HepG2 (cell line): ENCODE measurements at regions not wholly inside any gene's neighbourhood (a gene's known extent, or its start where the extent isn't known, plus 50 kb on each side); places are given as distances from the start of the nearest gene placed in this dataset.

Experiments
- ATAC-seq: fragments of 200-7000 bp; cut with Tn5 transposase; 3 replicates; pipeline ENCODE4 v1.9.1; 2020; ENCODE audit warnings: mild to moderate bottlenecking, moderate library complexity
- BruUV-seq: library from RNA; stranded (reverse); fragments of 400-500 nt; replicated peaks from 2 replicates; lab custom pipeline; 2021; lab: Mats Ljungman, UMichigan
- CTCF ChIA-PET: fragments of 300-600 bp; formaldehyde crosslinking; extraction: SDS; loops from one replicate; lab custom pipeline; 2021; ENCODE audit warnings: low total read pairs, inconsistent platforms, low intra/inter-chr PET ratio; lab: Yijun Ruan, JAX
- POLR2A ChIA-PET: fragments of 350-600 bp; sonication (Branson Sonifier 250); formaldehyde crosslinking; loops from one replicate; lab custom pipeline; 2020; ENCODE audit warnings: antibody characterized with exemption, inconsistent platforms; lab: Yijun Ruan, JAX
- DNase-seq: peaks from one replicate; pipeline ENCODE4 v3.0.0-alpha.2; 2015; ENCODE audit warnings: low spot score
- FAIRE-seq: peaks from 3 replicates; lab custom pipeline; 2011; peaks lifted over from hg19 to GRCh38; lab: Jason Lieb, UNC
- H2AFZ ChIP-seq: one replicate; pipeline ENCODE4 v1.6.1; 2011; ENCODE audit warnings: low read length, inconsistent platforms
- H3K27ac ChIP-seq: fragments of 300-600 bp; 3 replicates; pipeline ENCODE4 v1.8.0; 2011; ENCODE audit warnings: mixed run types, mild to moderate bottlenecking, mixed read lengths, low read length, inconsistent platforms; ENCODE audit not compliant: insufficient read depth; ENCODE audit errors: extremely low read length
- H3K27me3 ChIP-seq, 2 experiments: fragments of 200-600 bp in 1 of 2; 2 replicates in 1 of 2; 3 replicates in 1 of 2; pipeline versions ENCODE4 v1.6.0 to v1.8.0; 2011; ENCODE audit warnings: low read length in 2 of 2, mild to moderate bottlenecking in 2 of 2, moderate library complexity in 2 of 2, inconsistent platforms in 1 of 2; ENCODE audit not compliant: insufficient read depth in 2 of 2, control insufficient read depth in 1 of 2
- H3K36me3 ChIP-seq, 2 experiments: fragments of 200-600 bp in 1 of 2; replicated peaks in 1 of 2; 2 replicates in 1 of 2; 3 replicates in 1 of 2; pipeline versions ENCODE4 v1.5.1 to v1.8.0; 2011; ENCODE audit warnings: low read length in 2 of 2, inconsistent platforms in 1 of 2; ENCODE audit not compliant: insufficient read depth in 2 of 2, control insufficient read depth in 1 of 2
- H3K4me1 ChIP-seq: 2 replicates; pipeline ENCODE4 v1.5.1; 2012; ENCODE audit warnings: low read length, inconsistent platforms; ENCODE audit not compliant: insufficient read depth
- H3K4me2 ChIP-seq: 2 replicates; pipeline ENCODE4 v1.6.0; 2011; ENCODE audit warnings: low read depth, low read length, inconsistent platforms
- H3K4me3 ChIP-seq, 3 experiments: fragments of 200-600 bp in 1 of 3; sonication (generic), shearing (Covaris generic) in 1 of 3; replicated peaks in 1 of 3; 2 replicates each; pipeline ENCODE4 v1.5.1; 2011 to 2016; ENCODE audit warnings: low read length in 3 of 3, inconsistent platforms in 2 of 3, low read depth in 2 of 3, mild to moderate bottlenecking in 2 of 3, control low read depth in 1 of 3, mixed read lengths in 1 of 3; ENCODE audit not compliant: insufficient read depth in 1 of 3
- H3K79me2 ChIP-seq: one replicate; pipeline ENCODE4 v1.6.1; 2011; ENCODE audit warnings: low read length, inconsistent platforms; ENCODE audit not compliant: insufficient read depth
- H3K9ac ChIP-seq: 2 replicates; pipeline ENCODE4 v1.6.0; 2011; ENCODE audit warnings: mild to moderate bottlenecking, low read depth, low read length, inconsistent platforms; ENCODE audit not compliant: insufficient read depth
- H3K9me3 ChIP-seq: 2 replicates; pipeline ENCODE4 v1.5.1; 2012; ENCODE audit warnings: mild to moderate bottlenecking, low read length
- H4K20me1 ChIP-seq: 2 replicates; pipeline ENCODE4 v1.6.0; 2011; ENCODE audit warnings: inconsistent platforms, mild to moderate bottlenecking, low read length, moderate library complexity; ENCODE audit not compliant: insufficient read depth
- ARID5B ChIP-seq: IDR thresholded peaks from 2 replicates; pipeline ENCODE4 v1.4.0; 2020; ENCODE audit warnings: mild to moderate bottlenecking, missing genetic modification reagents
- FOSL2 ChIP-seq: sonication (generic); formaldehyde crosslinking; IDR thresholded peaks from 2 replicates; pipeline ENCODE4 v1.4.0; 2020; ENCODE audit warnings: missing genetic modification reagents
- GATAD2A ChIP-seq: IDR thresholded peaks from 2 replicates; pipeline ENCODE4 v1.6.1; 2016
- GFI1 ChIP-seq: sonication (generic); formaldehyde crosslinking; IDR thresholded peaks from 2 replicates; pipeline ENCODE4 v1.5.0; 2020; ENCODE audit warnings: missing genetic modification reagents, mild to moderate bottlenecking, borderline replicate concordance
- MAFF ChIP-seq: IDR thresholded peaks from 2 replicates; pipeline ENCODE4 v1.6.1; 2011; ENCODE audit warnings: low read depth, low read length, improper control_type of control experiment
- MAFK ChIP-seq, 2 experiments: IDR thresholded peaks in 1 of 2; conservative IDR thresholded peaks in 1 of 2; 2 replicates each; pipeline ENCODE4 v1.6.1; 2011; ENCODE audit warnings: improper control_type of control experiment in 2 of 2, low read length in 2 of 2
- ONECUT2 ChIP-seq: sonication (generic); formaldehyde crosslinking; IDR thresholded peaks from 2 replicates; pipeline ENCODE4 v1.4.0; 2020; ENCODE audit warnings: missing genetic modification reagents
- SCMH1 ChIP-seq: sonication (generic); formaldehyde crosslinking; IDR thresholded peaks from 2 replicates; pipeline ENCODE4 v1.9.0; 2021; ENCODE audit warnings: missing genetic modification reagents, mild to moderate bottlenecking, borderline replicate concordance
- ZKSCAN1 ChIP-seq: fragments of 150-350 bp; IDR thresholded peaks from 2 replicates; pipeline ENCODE4 v1.6.1; 2014; ENCODE audit warnings: low read length
- ZNF230 ChIP-seq: sonication (generic); formaldehyde crosslinking; IDR thresholded peaks from 2 replicates; pipeline ENCODE4 v1.4.0; 2020; ENCODE audit warnings: mild to moderate bottlenecking, missing genetic modification reagents
- WGBS: methylation state at CpG from one replicate; pipeline ENCODE4 v1.1.6; 2017; ENCODE audit warnings: low lambda C conversion rate; 5-methylcytosine and 5-hydroxymethylcytosine counted together
- in situ Hi-C: cut with HindIII; loops from 2 replicates; pipeline ENCODE4 v1.10.0; 2017; ENCODE audit warnings: low pct_unique_long_range_greater_than_20kb; ENCODE audit not compliant: extremely low pct_ligation_motif_present
- intact Hi-C: fragments of 100-400 bp; cut with micrococcal nuclease; formaldehyde crosslinking; loops from one replicate; pipeline ENCODE4 v1.10.0; 2022; ENCODE audit not compliant: unreplicated experiment

- Histone ChIP-seq H3K27me3 (peaks cover 0 to 25% of the 10 kb centered on the region in 2 experiments; a peak in 3 of 5 replicates), H3K4me2 (no peak overlapping the region), H3K4me1 (peaks cover 34% of the 10 kb centered on the region), H4K20me1 (no peaks in the 10 kb centered on the region), H3K4me3 (no peak overlapping the region), H3K9me3 (no peaks in the 10 kb centered on the region), H3K36me3 (no peaks in the 10 kb centered on the region), H3K79me2 (no peaks in the 10 kb centered on the region), H3K9ac (no peak overlapping the region), H2AFZ (no peak overlapping the region), H3K27ac (no peak overlapping the region)
- in situ Hi-C loops, result no loop called here
- TF ChIP-seq ONECUT2 (CRISPR knock-in tag) (no peak), ZKSCAN1 (peak; percentile 94), ZNF230 (CRISPR knock-in tag) (no peak), MAFF (0 out of 2 replicates have a peak, but pooled peaks have one; percentile 25), ARID5B (CRISPR knock-in tag) (0 out of 2 replicates have a peak, but pooled peaks have one; percentile 24), GFI1 (peak; percentile 22; the same call in 1 of the 2 replicates), SCMH1 (CRISPR knock-in tag) (no peak), MAFK (conservative IDR thresholded peaks at IDR 0.05 in 1 of 2, IDR thresholded peaks at IDR 0.05 in 1 of 2; ENCODE audit: low read length in 2 of 2) (0 out of 4 replicates have a peak, but pooled peaks of 1 of the 2 experiments have one; percentile 17), FOSL2 (CRISPR knock-in tag) (peak; percentile 47; the same call in 1 of the 2 replicates), GATAD2A (CRISPR knock-in tag) (0 out of 2 replicates have a peak, but pooled peaks have one; percentile 22)
- ChIA-PET POLR2A (no interaction called here), CTCF (no interaction called here)
- ATAC-seq (no peak), FAIRE-seq (no peak), DNase-seq (peak; percentile 27)
- intact Hi-C loops, result no loop called here
- WGBS, result 23% methylated on average over 7 of the region's 7 CpGs
- BruUV-seq, result no TSS peak
These were observed 69.1 kb upstream of the AKIP1 start for GRCh38 chr11:8841899-8842298.
